Muscle layer of colon (tissue), 2 donors: ENCODE measurements at regions not wholly inside any gene's neighbourhood (a gene's known extent, or its start where the extent isn't known, plus 50 kb on each side); places are given as distances from the start of the nearest gene placed in this dataset.
"Not testable (repeated sequence)": the region's sequence is repeated elsewhere in the genome, so short reads cannot be mapped to it uniquely, and the experiment has no call there.

Experiments
- H3K27ac ChIP-seq: one replicate; pipeline ENCODE4 v1.7.0; 2013; ENCODE audit warnings: low read depth, mild to moderate bottlenecking, low read length, moderate library complexity
- H3K27me3 ChIP-seq, 2 donors: one replicate each; pipeline ENCODE4 v1.7.0; 2013; ENCODE audit warnings: low read length in 2 of 2, mild to moderate bottlenecking in 2 of 2; ENCODE audit not compliant: insufficient read depth in 2 of 2, control insufficient read depth in 1 of 2
- H3K36me3 ChIP-seq: one replicate; pipeline ENCODE4 v1.7.0; 2013; ENCODE audit warnings: mild to moderate bottlenecking, low read length; ENCODE audit not compliant: insufficient read depth
- H3K4me1 ChIP-seq: one replicate; pipeline ENCODE4 v1.7.0; 2013; ENCODE audit warnings: mild to moderate bottlenecking, low read length; ENCODE audit not compliant: insufficient read depth
- H3K4me3 ChIP-seq, 2 donors: one replicate each; pipeline ENCODE4 v1.7.0; 2013; ENCODE audit warnings: low read length in 2 of 2, low read depth in 1 of 2, mild to moderate bottlenecking in 1 of 2, moderate library complexity in 1 of 2
- H3K9ac ChIP-seq: one replicate; pipeline ENCODE4 v1.7.0; 2013; ENCODE audit warnings: low read length
- H3K9me3 ChIP-seq: one replicate; pipeline ENCODE4 v1.7.0; 2013; ENCODE audit warnings: mild to moderate bottlenecking, low read length
- donor health status: abdominal sarcoma.
- donor health status: Adenocarcinoma of cecum.

- Histone ChIP-seq H3K27me3 (no peaks in the 10 kb centered on the region), H3K36me3 (no peaks in the 10 kb centered on the region), H3K4me3 (no peak overlapping the region), H3K27ac (no peak overlapping the region), H3K9me3 (no peaks in the 10 kb centered on the region), H3K9ac (no peak overlapping the region), H3K4me1 (no peaks in the 10 kb centered on the region)
Observed at GRCh38 chr6:90892271-90892670, 305.4 kb upstream of the MAP3K7 start.

DNA sequence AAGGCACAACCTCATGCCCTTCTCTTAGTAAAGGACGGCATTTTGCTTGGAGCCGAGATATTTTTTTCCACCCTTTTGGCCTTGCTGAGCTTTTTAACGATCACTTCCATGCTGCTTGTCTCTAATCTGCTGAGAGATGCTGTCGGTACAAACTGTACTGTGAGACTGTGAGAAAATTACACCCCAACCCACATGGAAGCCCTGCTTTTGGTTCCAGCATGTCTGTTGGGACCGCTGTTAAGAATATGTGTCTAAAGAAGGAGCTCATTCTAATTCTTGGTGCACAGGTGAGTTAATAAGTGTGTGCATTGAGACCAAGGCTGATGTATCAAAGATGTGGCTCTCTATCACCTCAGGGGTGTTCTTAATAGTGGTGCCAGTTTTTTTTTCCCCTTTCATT is 304.5 kb upstream of the MAP3K7 start:
- Histone ChIP-seq H3K27ac (no peak overlapping the region), H3K27me3 (no peaks in the 10 kb centered on the region), H3K4me3 (no peak overlapping the region), H3K4me1 (no peaks in the 10 kb centered on the region), H3K36me3 (no peaks in the 10 kb centered on the region), H3K9ac (no peak overlapping the region), H3K9me3 (no peaks in the 10 kb centered on the region)

DNA sequence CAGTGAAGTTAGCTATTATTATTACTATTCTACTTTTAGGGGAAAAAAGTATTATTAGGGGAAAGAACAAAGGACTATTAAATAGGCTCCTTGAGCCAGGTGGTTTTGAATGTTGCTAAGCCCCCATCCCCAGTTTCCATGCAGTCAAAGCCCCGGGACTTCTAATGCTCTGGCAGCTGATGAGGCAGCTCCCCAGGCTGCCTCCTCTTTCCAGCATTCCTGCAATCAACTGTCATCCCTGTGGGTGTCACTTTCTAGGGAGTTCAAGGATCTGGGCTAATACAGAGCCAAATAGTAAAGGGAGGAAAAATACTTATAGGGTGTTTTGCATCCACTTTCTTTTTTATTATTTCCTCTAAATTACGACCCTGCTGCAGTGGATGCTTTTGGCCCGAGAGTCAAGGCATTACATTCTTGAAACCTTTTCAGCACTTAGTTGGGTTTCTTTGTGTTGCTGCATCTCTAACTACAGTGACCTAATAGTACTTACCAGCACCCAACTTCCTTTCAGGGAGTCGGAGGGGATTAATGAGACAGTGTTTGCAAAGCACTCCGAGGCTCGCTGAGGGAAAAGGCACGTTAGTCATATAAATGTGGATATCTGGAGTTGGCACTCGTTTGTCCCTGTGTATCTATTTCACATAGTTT is 303.9 kb upstream of the MAP3K7 start:
- no peak overlapping the region for H3K4me3 ChIP-seq
- no peak overlapping the region for H3K9ac ChIP-seq
- H3K4me1 ChIP-seq = no peaks in the 10 kb centered on the region
- no peak overlapping the region for H3K27ac ChIP-seq
- H3K27me3 ChIP-seq = no peaks in the 10 kb centered on the region
- no peaks in the 10 kb centered on the region for H3K9me3 ChIP-seq
- no peaks in the 10 kb centered on the region for H3K36me3 ChIP-seq

- H3K27me3 ChIP-seq = no peaks in the 10 kb centered on the region
- no peak overlapping the region for H3K27ac ChIP-seq
- no peaks in the 10 kb centered on the region for H3K9me3 ChIP-seq
- H3K36me3 ChIP-seq = no peaks in the 10 kb centered on the region
- H3K4me1 ChIP-seq = no peaks in the 10 kb centered on the region
- H3K4me3 ChIP-seq = no peak overlapping the region
- H3K9ac ChIP-seq = no peak overlapping the region
Observed at GRCh38 chr6:90887764-90888163, 300.9 kb upstream of the MAP3K7 start.

- no peaks in the 10 kb centered on the region for H3K27me3 ChIP-seq
- no peaks in the 10 kb centered on the region for H3K4me1 ChIP-seq
- H3K9me3 ChIP-seq = no peaks in the 10 kb centered on the region
- H3K4me3 ChIP-seq = no peak overlapping the region
- H3K27ac ChIP-seq = no peak overlapping the region
- H3K9ac ChIP-seq = no peak overlapping the region
- no peaks in the 10 kb centered on the region for H3K36me3 ChIP-seq
Observed at GRCh38 chr6:90885611-90886056, 298.8 kb upstream of the MAP3K7 start.

DNA sequence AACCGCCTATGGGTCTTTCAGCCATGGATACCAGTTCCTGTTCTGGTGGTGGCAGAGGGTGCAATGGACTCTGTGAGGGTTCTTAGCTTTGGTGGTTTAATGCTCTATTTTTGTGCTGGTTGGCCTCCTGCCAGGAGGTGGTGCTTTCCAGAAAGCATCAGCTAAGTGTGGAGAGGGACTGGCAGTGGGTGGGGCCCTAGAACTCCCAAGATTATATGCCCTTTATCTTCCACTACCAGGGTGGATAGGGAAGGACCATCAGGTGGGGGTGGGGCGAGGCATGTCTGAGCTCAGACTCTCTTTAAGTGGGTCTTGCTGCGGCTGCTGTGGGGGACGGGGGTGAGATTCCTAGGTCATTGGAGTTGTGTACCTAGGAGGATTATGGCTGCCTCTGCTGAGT is 298.3 kb upstream of the MAP3K7 start:
- H3K27me3 ChIP-seq, H3K27ac ChIP-seq, H3K4me1 ChIP-seq, H3K36me3 ChIP-seq, H3K9ac ChIP-seq, H3K9me3 ChIP-seq, H3K4me3 ChIP-seq: not testable (repeated sequence)

DNA sequence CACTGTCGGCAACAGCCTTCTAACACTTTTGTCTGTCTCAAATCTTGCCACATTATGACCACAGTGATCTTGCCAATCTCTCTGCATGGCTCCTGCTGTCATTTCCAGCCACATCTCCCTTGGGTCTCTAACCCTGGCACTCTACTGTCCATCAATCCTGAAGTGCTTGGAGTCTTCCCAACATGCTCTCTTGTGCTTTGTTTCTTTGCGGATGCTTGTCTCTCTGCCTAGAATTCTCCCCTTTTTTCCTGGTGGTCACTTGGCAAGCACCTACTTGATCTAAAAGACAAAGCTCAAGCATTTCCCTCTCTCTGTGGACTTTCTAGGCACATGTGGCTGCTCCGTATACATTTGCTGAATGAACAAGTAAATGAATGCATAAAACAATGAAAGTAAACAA is 290.7 kb upstream of the MAP3K7 start:
- Histone ChIP-seq H3K9me3 (no peaks in the 10 kb centered on the region), H3K27me3 (no peaks in the 10 kb centered on the region), H3K36me3 (no peaks in the 10 kb centered on the region)

GRCh38 chr6:90874931-90875330 is 288.1 kb upstream of the MAP3K7 start:
- Histone ChIP-seq H3K27me3 (no peaks in the 10 kb centered on the region), H3K36me3 (no peaks in the 10 kb centered on the region), H3K9ac (no peak overlapping the region), H3K4me1 (no peaks in the 10 kb centered on the region), H3K27ac (no peak overlapping the region), H3K9me3 (no peaks in the 10 kb centered on the region), H3K4me3 (no peak overlapping the region)

More for the DNA sequence above, 290.7 kb upstream of the MAP3K7 start:
- Histone ChIP-seq H3K4me1 (no peaks in the 10 kb centered on the region), H3K27ac (no peak overlapping the region), H3K4me3 (no peak overlapping the region), H3K9ac (no peak overlapping the region)

DNA sequence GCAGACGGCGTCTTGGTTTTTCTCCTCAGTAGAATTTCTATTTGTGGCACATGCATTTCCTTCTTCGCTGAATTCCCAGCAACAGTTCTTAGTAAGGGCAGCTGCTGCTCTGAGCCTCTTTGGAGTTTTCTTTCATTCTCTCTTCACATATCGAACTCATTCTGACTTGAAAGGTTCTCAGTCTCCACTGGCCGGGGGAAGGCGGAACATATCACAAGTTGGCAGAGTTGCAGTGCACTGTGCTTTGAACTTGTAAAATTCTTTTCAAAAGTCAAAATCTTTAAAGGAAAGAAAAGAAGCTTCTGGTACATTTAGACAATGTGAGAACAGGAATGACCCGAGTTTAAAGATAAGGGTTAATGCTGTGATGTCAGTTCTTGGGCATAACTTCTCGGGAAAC is 286.1 kb upstream of the MAP3K7 start:
- Histone ChIP-seq H3K27me3 (no peaks in the 10 kb centered on the region), H3K4me3 (no peak overlapping the region), H3K9ac (no peak overlapping the region), H3K4me1 (no peaks in the 10 kb centered on the region), H3K9me3 (no peaks in the 10 kb centered on the region), H3K36me3 (no peaks in the 10 kb centered on the region), H3K27ac (no peak overlapping the region)

DNA sequence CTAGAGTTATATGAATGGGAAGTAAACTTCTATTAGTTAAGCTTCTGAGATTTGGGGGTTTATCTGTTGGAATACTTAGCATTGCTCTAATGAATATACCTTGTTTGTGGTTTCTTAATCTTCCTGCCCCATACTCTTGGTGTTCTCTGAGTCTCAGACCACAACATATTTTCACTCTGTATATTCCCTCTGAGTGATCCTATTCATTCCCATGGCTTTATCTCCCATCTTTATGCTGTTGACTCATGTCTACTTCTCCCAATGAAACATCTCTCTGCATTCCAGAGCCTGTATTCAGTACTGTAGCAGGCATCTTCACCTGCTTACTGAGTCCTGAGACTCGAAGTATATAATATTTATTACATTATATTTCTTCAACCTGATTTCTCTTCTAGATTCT is 283.7 kb upstream of the MAP3K7 start:
- Histone ChIP-seq H3K4me3 (no peak overlapping the region), H3K9me3 (no peaks in the 10 kb centered on the region), H3K36me3 (no peaks in the 10 kb centered on the region), H3K9ac (no peak overlapping the region), H3K4me1 (no peaks in the 10 kb centered on the region), H3K27me3 (no peaks in the 10 kb centered on the region), H3K27ac (no peak overlapping the region)

DNA sequence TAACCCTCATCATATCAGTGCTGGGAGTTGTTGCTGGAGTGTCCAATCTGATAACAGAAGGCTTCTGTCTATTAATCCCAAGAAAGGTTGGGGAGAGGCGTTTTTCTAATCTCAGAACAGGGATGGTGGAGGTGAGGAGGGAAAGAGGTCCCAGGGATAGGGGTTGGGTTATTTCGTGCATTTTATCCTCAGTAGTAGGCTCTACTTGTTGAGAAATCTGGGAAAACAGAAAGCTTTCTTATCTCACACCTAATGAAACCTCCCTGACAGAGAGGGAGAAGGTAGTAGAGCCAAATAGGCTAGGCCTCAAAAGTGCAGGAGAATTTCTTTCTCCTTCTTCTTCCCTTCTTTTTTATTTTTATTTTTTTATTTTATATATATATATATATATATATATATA is 281.8 kb upstream of the MAP3K7 start:
- H3K36me3 ChIP-seq = no peaks in the 10 kb centered on the region
- H3K27me3 ChIP-seq = no peaks in the 10 kb centered on the region
- no peaks in the 10 kb centered on the region for H3K4me1 ChIP-seq
- H3K9me3 ChIP-seq = no peaks in the 10 kb centered on the region
- H3K9ac ChIP-seq = no peak overlapping the region
- H3K27ac ChIP-seq = no peak overlapping the region
- H3K4me3 ChIP-seq = no peak overlapping the region

DNA sequence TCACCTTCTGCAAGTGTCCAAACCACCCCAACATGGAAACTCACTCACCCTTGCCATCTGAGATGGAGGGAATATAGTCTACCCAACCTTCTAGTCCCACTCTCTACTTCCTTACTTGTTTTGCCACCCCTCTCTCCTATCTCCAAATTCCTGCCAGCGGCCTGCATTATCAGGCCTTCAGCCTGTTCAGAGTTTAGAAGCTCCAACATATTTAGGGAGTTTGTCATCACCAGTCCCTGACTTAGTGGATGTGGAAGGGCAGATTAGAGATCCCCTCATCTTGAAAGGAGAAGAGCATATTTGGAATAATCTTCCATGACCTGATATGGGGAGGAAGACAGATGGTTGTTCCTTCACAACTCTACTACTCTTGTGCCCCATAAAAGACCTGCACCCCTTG is 281.4 kb upstream of the MAP3K7 start:
- H3K4me3 ChIP-seq = no peak overlapping the region
- H3K36me3 ChIP-seq = no peaks in the 10 kb centered on the region
- no peaks in the 10 kb centered on the region for H3K9me3 ChIP-seq
- no peaks in the 10 kb centered on the region for H3K4me1 ChIP-seq
- H3K27me3 ChIP-seq = no peaks in the 10 kb centered on the region
- no peak overlapping the region for H3K27ac ChIP-seq
- H3K9ac ChIP-seq = no peak overlapping the region
